ENCODE measurements at regions not wholly inside any gene's neighbourhood (a gene's known extent, or its start where the extent isn't known, plus 50 kb on each side); places are given as distances from the start of the nearest gene placed in this dataset.

DNA sequence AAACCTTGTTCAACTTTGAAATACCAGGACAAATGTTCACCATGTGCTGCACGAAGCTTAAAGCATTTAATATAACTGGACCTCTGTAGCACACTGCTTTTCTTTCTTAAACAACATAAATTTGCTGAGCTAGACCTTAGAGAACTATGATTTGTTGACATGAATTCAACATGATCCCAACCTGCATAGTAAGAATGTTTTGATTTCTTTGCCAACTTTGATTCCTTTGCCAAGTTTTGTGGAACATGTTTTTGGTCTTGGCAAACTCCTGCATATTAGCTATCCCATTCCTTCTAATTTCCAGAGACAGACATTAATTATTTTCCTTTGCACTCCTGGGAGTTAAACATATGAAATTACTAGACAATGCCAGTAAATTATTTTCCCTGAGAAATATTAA is 197.2 kb upstream of the RBMS3 start:
- H3K4me3 ChIP-seq (ENCODE audit: low read depth, low read length): no peak overlapping the region
- DNase-seq (ENCODE audit: low read depth, low spot score): no peak
- CTCF ChIA-PET: interaction anchor here (0.5 to 0.7 kb wide), 3 partner anchors 197 to 1955 kb away, joined by 3 read pairs; partner anchors contain the start of gene RBMS3
- no peak overlapping the region for H3K27ac ChIP-seq (ENCODE audit: low read depth, low read length)
- H3K27me3 ChIP-seq (ENCODE audit: control insufficient read depth, insufficient read depth, low read length): no peaks in the 10 kb centered on the region
- H3K9me3 ChIP-seq (ENCODE audit: control insufficient read depth, insufficient read depth, low read length): no peaks in the 10 kb centered on the region
- POLR2A ChIA-PET: no interaction called here
- TF ChIP-seq, protein P1, sequence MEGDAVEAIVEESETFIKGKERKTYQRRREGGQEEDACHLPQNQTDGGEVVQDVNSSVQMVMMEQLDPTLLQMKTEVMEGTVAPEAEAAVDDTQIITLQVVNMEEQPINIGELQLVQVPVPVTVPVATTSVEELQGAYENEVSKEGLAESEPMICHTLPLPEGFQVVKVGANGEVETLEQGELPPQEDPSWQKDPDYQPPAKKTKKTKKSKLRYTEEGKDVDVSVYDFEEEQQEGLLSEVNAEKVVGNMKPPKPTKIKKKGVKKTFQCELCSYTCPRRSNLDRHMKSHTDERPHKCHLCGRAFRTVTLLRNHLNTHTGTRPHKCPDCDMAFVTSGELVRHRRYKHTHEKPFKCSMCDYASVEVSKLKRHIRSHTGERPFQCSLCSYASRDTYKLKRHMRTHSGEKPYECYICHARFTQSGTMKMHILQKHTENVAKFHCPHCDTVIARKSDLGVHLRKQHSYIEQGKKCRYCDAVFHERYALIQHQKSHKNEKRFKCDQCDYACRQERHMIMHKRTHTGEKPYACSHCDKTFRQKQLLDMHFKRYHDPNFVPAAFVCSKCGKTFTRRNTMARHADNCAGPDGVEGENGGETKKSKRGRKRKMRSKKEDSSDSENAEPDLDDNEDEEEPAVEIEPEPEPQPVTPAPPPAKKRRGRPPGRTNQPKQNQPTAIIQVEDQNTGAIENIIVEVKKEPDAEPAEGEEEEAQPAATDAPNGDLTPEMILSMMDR (IDR thresholded peaks at IDR 0.05; ENCODE audit: low read depth, low read length): no peak

DNA sequence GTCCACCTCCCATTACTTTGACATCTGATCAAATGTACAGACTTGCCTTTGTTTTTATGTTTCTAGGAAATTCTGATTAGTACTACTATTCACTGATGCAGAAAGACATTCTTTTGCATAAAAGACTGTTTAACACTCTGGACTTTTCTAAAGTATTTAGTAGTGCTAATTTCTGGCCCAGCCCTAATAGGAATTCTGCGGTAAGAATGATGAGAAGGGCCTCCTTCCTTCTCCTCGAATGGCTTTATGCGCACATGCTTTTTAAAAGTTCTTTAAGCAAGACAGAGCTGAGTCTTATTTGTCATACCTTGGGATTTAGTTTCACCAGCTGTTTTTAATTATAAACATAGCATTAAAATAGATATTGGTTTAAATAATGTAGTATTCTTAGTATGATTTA is 192.3 kb upstream of the RBMS3 start:
- TF ChIP-seq, protein P1 (IDR thresholded peaks at IDR 0.05; ENCODE audit: low read depth, low read length): no peak
- no peaks in the 10 kb centered on the region for H3K27me3 ChIP-seq (ENCODE audit: control insufficient read depth, insufficient read depth, low read length)
- H3K9me3 ChIP-seq (ENCODE audit: control insufficient read depth, insufficient read depth, low read length): no peaks in the 10 kb centered on the region
- DNase-seq (ENCODE audit: low read depth, low spot score): no peak
- no peak overlapping the region for H3K4me3 ChIP-seq (ENCODE audit: low read depth, low read length)
- CTCF ChIA-PET: no interaction called here
- POLR2A ChIA-PET: no interaction called here
- H3K27ac ChIP-seq (ENCODE audit: low read depth, low read length): no peak overlapping the region

DNA sequence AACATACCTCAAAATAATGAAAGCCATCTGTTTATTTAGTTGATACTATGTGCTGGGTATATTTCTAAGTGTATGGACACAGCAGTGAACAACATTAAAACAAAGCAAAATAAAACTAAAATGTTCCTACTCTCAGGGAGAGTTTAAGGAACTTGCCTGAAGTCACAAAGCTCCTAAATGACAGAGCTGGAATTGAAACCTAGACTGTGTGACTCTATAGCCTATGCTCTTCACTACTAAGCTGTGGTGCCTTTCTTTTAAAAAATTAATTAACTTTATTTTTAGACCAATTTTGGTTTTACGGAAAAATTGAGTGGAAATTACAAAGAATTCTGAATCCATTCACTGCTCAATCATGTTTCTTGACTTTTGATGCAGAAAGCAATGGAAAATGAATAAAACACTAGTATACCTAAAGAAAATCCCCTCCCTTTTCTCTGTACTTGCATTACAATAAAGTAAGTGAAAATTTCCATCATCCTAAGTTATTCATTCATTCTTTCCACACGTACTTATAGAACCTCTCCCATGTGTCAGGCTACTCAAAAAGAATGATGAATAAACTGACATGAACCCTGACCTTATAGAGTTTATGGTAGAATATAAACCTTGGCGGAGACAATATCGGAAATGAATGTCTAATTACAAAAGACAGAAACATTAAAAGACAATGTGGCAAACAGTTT is 189.8 kb upstream of the RBMS3 start:
- Histone ChIP-seq H3K27me3 (ENCODE audit: control insufficient read depth, insufficient read depth, low read length) (no peaks in the 10 kb centered on the region), H3K9me3 (ENCODE audit: control insufficient read depth, insufficient read depth, low read length) (no peaks in the 10 kb centered on the region), H3K4me3 (ENCODE audit: low read depth, low read length) (no peak overlapping the region), H3K27ac (ENCODE audit: low read depth, low read length) (no peak overlapping the region)
- POLR2A ChIA-PET: no interaction called here
- CTCF ChIA-PET: no interaction called here
- DNase-seq (ENCODE audit: low read depth, low spot score): no peak
- TF ChIP-seq, protein P1 (IDR thresholded peaks at IDR 0.05; ENCODE audit: low read depth, low read length): no peak

DNA sequence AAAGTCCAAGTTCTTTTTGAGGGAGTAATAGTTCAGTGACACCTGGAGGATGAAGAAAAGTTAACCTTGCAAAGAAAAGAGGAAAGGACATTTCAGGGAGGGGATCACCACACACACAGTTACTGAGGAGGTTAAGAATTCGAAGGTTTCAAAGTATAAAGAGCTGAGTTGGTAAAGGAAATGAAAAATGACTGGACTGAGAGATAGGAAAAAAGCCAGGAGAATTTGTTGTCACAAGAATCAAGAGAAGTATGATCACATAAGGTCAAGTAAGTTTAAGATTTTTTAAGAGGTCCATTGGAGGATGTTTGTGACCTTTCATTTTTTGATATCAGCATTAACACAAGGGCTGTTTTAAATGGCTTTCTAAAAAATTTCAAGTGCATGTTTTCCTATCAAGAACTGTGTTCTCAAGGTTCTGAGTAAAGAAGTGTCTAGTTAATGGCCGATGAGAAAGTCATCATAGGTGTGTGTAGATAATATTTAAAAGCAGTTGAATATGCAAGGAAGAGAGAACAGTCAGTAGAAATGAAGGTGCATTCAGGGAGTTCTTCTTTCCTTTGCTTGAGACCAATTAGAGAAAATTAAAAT is 189.2 kb upstream of the RBMS3 start:
- no peak overlapping the region for H3K4me3 ChIP-seq (ENCODE audit: low read depth, low read length)
- H3K9me3 ChIP-seq (ENCODE audit: control insufficient read depth, insufficient read depth, low read length): no peaks in the 10 kb centered on the region
- H3K27ac ChIP-seq (ENCODE audit: low read depth, low read length): no peak overlapping the region
- H3K27me3 ChIP-seq (ENCODE audit: control insufficient read depth, insufficient read depth, low read length): no peaks in the 10 kb centered on the region
- no peak for DNase-seq (ENCODE audit: low read depth, low spot score)
- TF ChIP-seq, protein P1 (IDR thresholded peaks at IDR 0.05; ENCODE audit: low read depth, low read length): no peak
- ChIA-PET POLR2A (no interaction called here), CTCF (no interaction called here)

DNA sequence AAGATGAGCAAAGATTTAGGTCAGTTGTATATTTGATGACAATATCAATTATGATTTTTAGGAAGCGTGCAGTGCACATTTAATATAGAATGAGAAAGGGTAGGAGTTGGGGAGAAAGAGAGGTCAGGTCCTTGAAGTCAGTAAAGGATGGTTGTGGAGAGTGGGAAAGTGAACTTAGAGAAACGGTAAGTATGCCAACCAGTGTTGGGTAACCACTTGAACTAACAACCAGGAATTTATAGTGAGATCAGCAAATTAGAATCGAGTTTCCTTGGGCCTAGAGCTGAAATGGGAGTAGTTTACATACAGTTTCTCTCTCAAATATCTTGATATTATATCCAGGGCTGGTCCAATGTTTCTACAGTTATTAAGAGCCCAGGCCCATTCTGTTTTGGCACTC is 188.5 kb upstream of the RBMS3 start:
- DNase-seq (ENCODE audit: low read depth, low spot score): no peak
- TF ChIP-seq, protein P1 (IDR thresholded peaks at IDR 0.05; ENCODE audit: low read depth, low read length): no peak
- Histone ChIP-seq H3K9me3 (ENCODE audit: control insufficient read depth, insufficient read depth, low read length) (no peaks in the 10 kb centered on the region), H3K4me3 (ENCODE audit: low read depth, low read length) (no peak overlapping the region), H3K27me3 (ENCODE audit: control insufficient read depth, insufficient read depth, low read length) (no peaks in the 10 kb centered on the region), H3K27ac (ENCODE audit: low read depth, low read length) (no peak overlapping the region)
- CTCF ChIA-PET: no interaction called here
- POLR2A ChIA-PET: no interaction called here
